CD4-positive, alpha-beta T cell (primary cell): ENCODE measurements at regions not wholly inside any gene's neighbourhood (a gene's known extent, or its start where the extent isn't known, plus 50 kb on each side); places are given as distances from the start of the nearest gene placed in this dataset.

Experiments used
- ATAC-seq: fragments of 200-7000 bp; cut with Tn5 transposase; one replicate; pipeline ENCODE4 v1.10.0; 2022; ENCODE audit warnings: mild to moderate bottlenecking; ENCODE audit not compliant: poor library complexity
- CTCF ChIA-PET: fragments of 350-600 bp; sonication (Branson Sonifier 250); formaldehyde crosslinking; loops from one replicate; lab custom pipeline; 2021; ENCODE audit warnings: antibody characterized with exemption, inconsistent platforms; lab: Charles Lee
- POLR2A ChIA-PET: fragments of 350-600 bp; sonication (Branson Sonifier 250); formaldehyde crosslinking; loops from one replicate; lab custom pipeline; 2021; ENCODE audit warnings: antibody characterized with exemption, inconsistent platforms; lab: Charles Lee
- DNase-seq, 14 experiments: peaks; one replicate each; pipeline ENCODE4 v3.0.0-alpha.2; 2013 to 2020; ENCODE audit warnings: mixed read lengths in 2 of 14
- H3K27ac ChIP-seq, 2 donors: one replicate each; pipeline versions ENCODE4 v1.5.1 to v1.7.0; 2013; ENCODE audit warnings: low read length in 2 of 2, low read depth in 1 of 2, mild to moderate bottlenecking in 1 of 2
- H3K27me3 ChIP-seq, 2 experiments: 1 replicate in 1 of 2; 2 replicates in 1 of 2; pipeline versions ENCODE4 v1.6.1 to v1.7.0; 2013; ENCODE audit warnings: low read length in 2 of 2, control low read depth in 1 of 2, mild to moderate bottlenecking in 1 of 2, moderate library complexity in 1 of 2; ENCODE audit not compliant: insufficient read depth in 2 of 2, control insufficient read depth in 1 of 2
- H3K36me3 ChIP-seq: one replicate; pipeline ENCODE4 v1.6.1; 2013; ENCODE audit warnings: low read length, control low read depth; ENCODE audit not compliant: insufficient read depth
- H3K4me1 ChIP-seq: one replicate; pipeline ENCODE4 v1.6.1; 2013; ENCODE audit warnings: low read length, control low read depth; ENCODE audit not compliant: insufficient read depth
- H3K4me3 ChIP-seq: one replicate; pipeline ENCODE4 v1.5.1; 2013; ENCODE audit warnings: mild to moderate bottlenecking, low read length, moderate library complexity
- H3K9me3 ChIP-seq, 2 experiments: 1 replicate in 1 of 2; 2 replicates in 1 of 2; pipeline versions ENCODE4 v1.6.1 to v1.7.0; 2013; ENCODE audit warnings: low read length in 2 of 2, mild to moderate bottlenecking in 2 of 2, control low read depth in 1 of 2, moderate library complexity in 1 of 2; ENCODE audit not compliant: control insufficient read depth in 1 of 2, insufficient read depth in 1 of 2
- H3K27ac Mint-ChIP-seq: one replicate; pipeline ENCODE4 v1.8.0; 2020; ENCODE audit warnings: mixed read lengths
- H3K27me3 Mint-ChIP-seq: one replicate; pipeline ENCODE4 v1.8.0; 2021; ENCODE audit warnings: mixed read lengths
- H3K36me3 Mint-ChIP-seq: one replicate; pipeline ENCODE4 v1.8.0; 2021; ENCODE audit warnings: low read depth, mixed read lengths
- H3K4me1 Mint-ChIP-seq: one replicate; pipeline ENCODE4 v1.8.0; 2021; ENCODE audit warnings: low read depth, mixed read lengths
- H3K4me3 Mint-ChIP-seq: one replicate; pipeline ENCODE4 v1.8.0; 2020; ENCODE audit warnings: mild to moderate bottlenecking, mixed read lengths
- H3K9me3 Mint-ChIP-seq: one replicate; pipeline ENCODE4 v1.8.0; 2020; ENCODE audit warnings: mixed read lengths
- CTCF ChIP-seq: fragments of 200-600 bp; IDR thresholded peaks from one replicate; pipeline ENCODE4 v1.8.0; 2022; ENCODE audit warnings: antibody characterized with exemption, mild to moderate bottlenecking
- intact Hi-C, 2 experiments: fragments of 100-400 bp; cut with DNase I in 1 of 2; cut with micrococcal nuclease in 1 of 2; formaldehyde crosslinking; loops; one replicate each; pipeline versions ENCODE4 v1.15.1 to v1.9.0; 2023 to 2025; cut with DNase I, micrococcal nuclease

GRCh38 chr19:31113293-31113692 is 235.9 kb downstream of the TSHZ3 start:
- no peak for TF ChIP-seq CTCF
- Histone ChIP-seq H3K4me1 (peaks cover 10% of the 10 kb centered on the region), H3K9me3 (no peaks in the 10 kb centered on the region), H3K27ac (no peak overlapping the region), H3K36me3 (no peaks in the 10 kb centered on the region), H3K4me3 (no peak overlapping the region), H3K27me3 (peaks cover 0 to 3% of the 10 kb centered on the region in 2 experiments)
- CTCF ChIA-PET = no interaction called here
- POLR2A ChIA-PET = no interaction called here
- Mint-ChIP-seq H3K4me3 (no peak overlapping the region), H3K27me3 (peaks cover 40% of the 10 kb centered on the region), H3K9me3 (no peaks in the 10 kb centered on the region), H3K27ac (no peak overlapping the region), H3K4me1 (peaks cover 13% of the 10 kb centered on the region), H3K36me3 (no peaks in the 10 kb centered on the region)
- intact Hi-C loops = no loop called here
- DNase-seq (no peak), ATAC-seq (no peak)

GRCh38 chr19:31112158-31112557 is 237.1 kb downstream of the TSHZ3 start:
- H3K36me3 Mint-ChIP-seq = no peaks in the 10 kb centered on the region
- H3K4me1 Mint-ChIP-seq = peaks cover 13% of the 10 kb centered on the region
- intact Hi-C loops = no loop called here
- peaks cover 45% of the 10 kb centered on the region for H3K27me3 Mint-ChIP-seq
- Histone ChIP-seq H3K36me3 (no peaks in the 10 kb centered on the region), H3K4me1 (peaks cover 10% of the 10 kb centered on the region), H3K4me3 (no peak overlapping the region), H3K27me3 (peaks cover 3 to 5% of the 10 kb centered on the region in 2 experiments), H3K9me3 (no peaks in the 10 kb centered on the region), H3K27ac (no peak overlapping the region)
- DNase-seq = no peak
- H3K4me3 Mint-ChIP-seq = no peak overlapping the region
- ChIA-PET CTCF (no interaction called here), POLR2A (no interaction called here)
- no peak for TF ChIP-seq CTCF
- ATAC-seq = no peak
- H3K27ac Mint-ChIP-seq = no peak overlapping the region
- no peaks in the 10 kb centered on the region for H3K9me3 Mint-ChIP-seq

- DNase-seq (no peak), ATAC-seq (no peak)
- Mint-ChIP-seq H3K27me3 (peaks cover 45% of the 10 kb centered on the region), H3K4me1 (peaks cover 13% of the 10 kb centered on the region), H3K27ac (no peak overlapping the region), H3K4me3 (no peak overlapping the region), H3K9me3 (no peaks in the 10 kb centered on the region), H3K36me3 (no peaks in the 10 kb centered on the region)
- Histone ChIP-seq H3K27me3 (peaks cover 3 to 7% of the 10 kb centered on the region in 2 experiments), H3K9me3 (no peaks in the 10 kb centered on the region), H3K27ac (no peak overlapping the region), H3K36me3 (no peaks in the 10 kb centered on the region), H3K4me1 (peaks cover 10% of the 10 kb centered on the region), H3K4me3 (no peak overlapping the region)
- ChIA-PET CTCF (no interaction called here), POLR2A (no interaction called here)
- intact Hi-C loops = no loop called here
- no peak for TF ChIP-seq CTCF
Observed at GRCh38 chr19:31111741-31112140, 237.5 kb downstream of the TSHZ3 start.
